NCI-H1436 treated with DMSO at 0.1 percent for 48 hours (cell line): ENCODE measurements at regions not wholly inside any gene's neighbourhood (a gene's known extent, or its start where the extent isn't known, plus 50 kb on each side); places are given as distances from the start of the nearest gene placed in this dataset.
"Not testable (repeated sequence)": the region's sequence is repeated elsewhere in the genome, so short reads cannot be mapped to it uniquely, and the experiment has no call there.

Source experiments
- DNase-seq: peaks from one replicate; lab custom pipeline; 2025; lab: John Stamatoyannopoulos, UW

GRCh38 chr1:199794105-199794863 is 233.2 kb upstream of the NR5A2 start:
- DNase-seq, result no peak

GRCh38 chr1:199799116-199799515 is 228.4 kb upstream of the NR5A2 start:
- DNase-seq, result no peak

GRCh38 chr1:199804526-199804925 is 223.0 kb upstream of the NR5A2 start:
- DNase-seq, result no peak

GRCh38 chr1:199808110-199808870 is 219.2 kb upstream of the NR5A2 start:
- no peak for DNase-seq

GRCh38 chr1:199809311-199809710 is 218.2 kb upstream of the NR5A2 start:
- no peak for DNase-seq

- DNase-seq, result no peak
These were observed 216.3 kb upstream of the NR5A2 start for GRCh38 chr1:199811163-199811562.

- no peak for DNase-seq
These were observed 214.3 kb upstream of the NR5A2 start for GRCh38 chr1:199813198-199813597.

GRCh38 chr1:199815947-199816346 is 211.6 kb upstream of the NR5A2 start:
- DNase-seq, result no peak

- DNase-seq, result no peak
These were observed 210.2 kb upstream of the NR5A2 start for GRCh38 chr1:199817266-199817665.

- peak; percentile 62 for DNase-seq
These were observed 206.3 kb upstream of the NR5A2 start for GRCh38 chr1:199821029-199821779.

GRCh38 chr1:199832451-199832850 is 195.1 kb upstream of the NR5A2 start:
- no peak for DNase-seq

- no peak for DNase-seq
These were observed 192.8 kb upstream of the NR5A2 start for GRCh38 chr1:199834711-199835110.

- DNase-seq, result no peak
These were observed 191.1 kb upstream of the NR5A2 start for GRCh38 chr1:199836430-199836829.

GRCh38 chr1:199837321-199837720 is 190.2 kb upstream of the NR5A2 start:
- DNase-seq, result no peak

GRCh38 chr1:199839608-199840007 is 187.9 kb upstream of the NR5A2 start:
- DNase-seq, result not testable (repeated sequence)

GRCh38 chr1:199843096-199843495 is 184.4 kb upstream of the NR5A2 start:
- not testable (repeated sequence) for DNase-seq

GRCh38 chr1:199843861-199844260 is 183.6 kb upstream of the NR5A2 start:
- no peak for DNase-seq

GRCh38 chr1:199847021-199847420 is 180.5 kb upstream of the NR5A2 start:
- no peak for DNase-seq

GRCh38 chr1:199851439-199852140 is 175.9 kb upstream of the NR5A2 start:
- DNase-seq, result no peak

GRCh38 chr1:199854686-199855321 is 172.7 kb upstream of the NR5A2 start:
- no peak for DNase-seq

- DNase-seq, result no peak
These were observed 171.9 kb upstream of the NR5A2 start for GRCh38 chr1:199855580-199855979.
